HCEC 1CT (cell line): ENCODE measurements at regions not wholly inside any gene's neighbourhood (a gene's known extent, or its start where the extent isn't known, plus 50 kb on each side); places are given as distances from the start of the nearest gene placed in this dataset.

Experiments used
- DNase-seq: peaks from one replicate; pipeline ENCODE4 v3.0.0-alpha.2; 2017

GRCh38 chr1:96334236-96334557, 387.4 kb upstream of the PTBP2 start:
- DNase-seq, result no peak

GRCh38 chr1:96338622-96339021, 383.0 kb upstream of the PTBP2 start:
- DNase-seq, result no peak

- DNase-seq, result no peak
Measured at GRCh38 chr1:96340686-96341085, 380.9 kb upstream of the PTBP2 start.

DNA sequence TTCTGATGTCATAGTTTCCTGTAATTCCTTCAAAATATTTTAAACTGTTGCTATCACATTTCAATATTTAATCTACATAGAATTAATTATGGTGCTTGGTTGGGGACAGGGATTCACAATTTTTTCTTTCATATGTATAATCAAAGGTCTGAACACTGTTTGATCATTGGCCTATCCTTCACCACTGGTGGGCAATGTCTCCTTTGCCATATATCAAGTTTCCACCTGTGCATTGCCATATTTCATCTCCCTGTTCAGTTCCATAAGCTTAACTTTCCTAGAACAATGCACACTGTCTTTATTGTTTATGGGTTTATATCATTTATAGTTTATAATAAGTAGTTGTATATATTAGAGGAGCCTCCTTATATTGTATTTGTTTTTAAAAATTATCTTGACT, 374.9 kb upstream of the PTBP2 start:
- no peak for DNase-seq

- no peak for DNase-seq
Measured at GRCh38 chr1:96349896-96350295, 371.7 kb upstream of the PTBP2 start.

- no peak for DNase-seq
Measured at GRCh38 chr1:96352733-96353132, 368.9 kb upstream of the PTBP2 start.

- no peak for DNase-seq
Measured at GRCh38 chr1:96355521-96355920, 366.1 kb upstream of the PTBP2 start.

DNA sequence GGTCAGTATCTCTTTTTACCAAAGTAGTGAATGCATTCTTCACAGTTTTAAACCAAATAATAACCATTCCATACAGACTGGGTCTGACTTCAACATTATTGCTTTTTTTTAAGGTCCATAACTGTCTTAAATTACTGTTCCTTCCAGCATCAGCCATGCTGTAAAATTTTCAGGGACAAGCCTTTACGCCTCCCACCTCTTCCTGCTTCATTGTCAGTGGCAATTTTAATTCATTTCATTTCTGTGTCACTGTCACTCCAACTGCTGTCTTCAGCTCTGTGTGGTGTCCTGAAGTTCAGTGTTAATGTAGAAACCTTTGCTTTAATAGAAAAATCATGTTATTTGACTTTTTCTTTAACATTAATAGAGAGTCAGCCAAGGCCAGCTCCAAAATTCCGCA, 365.6 kb upstream of the PTBP2 start:
- no peak for DNase-seq

GRCh38 chr1:96357141-96357765, 364.3 kb upstream of the PTBP2 start:
- no peak for DNase-seq

- DNase-seq, result no peak
Measured at GRCh38 chr1:96358057-96358456, 363.5 kb upstream of the PTBP2 start.

GRCh38 chr1:96360036-96360795, 361.4 kb upstream of the PTBP2 start:
- peak; percentile 94 for DNase-seq

DNA sequence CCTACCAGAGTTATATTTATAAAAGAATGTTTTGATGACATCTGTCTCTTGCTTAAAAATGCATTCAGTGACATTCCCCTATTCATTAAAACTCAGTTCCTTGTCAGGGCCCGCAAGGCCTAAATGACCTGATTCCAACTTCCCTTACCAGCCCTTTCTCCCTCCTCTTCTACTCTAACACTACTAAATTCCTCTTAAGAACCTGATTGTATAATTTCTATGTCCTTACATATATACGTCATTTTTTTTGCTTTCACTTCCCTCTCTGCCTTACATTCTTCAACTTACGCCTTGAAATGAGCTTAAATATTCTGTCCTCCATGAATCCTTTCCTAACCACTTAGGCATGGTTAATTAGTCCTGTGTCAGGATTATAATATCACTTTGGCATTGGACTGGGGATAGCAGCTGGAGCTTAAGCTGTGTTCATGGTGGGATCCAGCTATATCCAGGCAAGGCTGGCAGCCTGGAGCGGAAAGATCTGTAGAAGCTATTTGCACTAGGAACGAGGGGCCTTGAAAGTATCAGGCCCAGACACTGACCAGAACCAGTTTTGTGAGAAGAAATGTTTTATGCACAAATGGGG, 360.2 kb upstream of the PTBP2 start:
- DNase-seq, result no peak

DNA sequence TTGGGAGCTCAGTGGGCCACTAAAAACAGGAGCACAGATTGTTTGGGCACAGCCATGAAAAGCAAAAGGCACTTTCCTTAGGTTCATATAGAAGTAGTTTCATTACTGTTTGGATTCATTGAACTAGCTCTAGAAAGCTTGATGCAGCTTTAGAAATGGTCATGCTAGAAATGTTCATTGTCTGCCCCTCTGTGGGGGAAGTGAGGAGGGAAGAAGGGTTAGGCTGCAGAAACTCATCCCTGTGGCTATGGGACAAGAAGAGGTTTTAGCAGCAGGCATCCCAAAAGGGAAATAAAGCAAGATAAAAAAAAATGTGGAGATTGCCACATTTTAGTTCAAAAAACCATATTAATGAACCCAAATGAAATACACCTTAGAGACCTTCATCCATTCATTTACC, 359.6 kb upstream of the PTBP2 start:
- no peak for DNase-seq

GRCh38 chr1:96362623-96363022, 359.0 kb upstream of the PTBP2 start:
- peak; percentile 99 for DNase-seq

- no peak for DNase-seq
Measured at GRCh38 chr1:96363826-96364225, 357.8 kb upstream of the PTBP2 start.

DNA sequence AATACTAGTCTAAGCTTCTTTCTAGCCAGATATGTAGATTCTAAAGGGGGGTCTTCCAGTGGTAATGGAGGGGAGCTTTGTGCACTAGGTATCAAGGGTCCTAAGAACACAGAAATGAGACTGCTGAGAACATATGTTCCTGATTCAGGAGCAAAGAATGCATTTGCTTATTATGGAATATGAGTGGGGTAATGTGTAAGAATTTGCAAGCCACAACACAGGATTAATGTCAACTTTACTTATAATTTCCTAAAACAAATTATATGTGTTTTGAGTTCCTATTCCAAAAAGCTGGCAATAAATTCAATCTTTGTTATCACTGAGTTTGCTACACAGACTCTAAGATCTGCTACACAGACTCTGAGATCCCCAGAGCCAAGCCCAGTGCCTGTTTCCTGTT, 357.0 kb upstream of the PTBP2 start:
- DNase-seq, result peak; percentile 83

DNA sequence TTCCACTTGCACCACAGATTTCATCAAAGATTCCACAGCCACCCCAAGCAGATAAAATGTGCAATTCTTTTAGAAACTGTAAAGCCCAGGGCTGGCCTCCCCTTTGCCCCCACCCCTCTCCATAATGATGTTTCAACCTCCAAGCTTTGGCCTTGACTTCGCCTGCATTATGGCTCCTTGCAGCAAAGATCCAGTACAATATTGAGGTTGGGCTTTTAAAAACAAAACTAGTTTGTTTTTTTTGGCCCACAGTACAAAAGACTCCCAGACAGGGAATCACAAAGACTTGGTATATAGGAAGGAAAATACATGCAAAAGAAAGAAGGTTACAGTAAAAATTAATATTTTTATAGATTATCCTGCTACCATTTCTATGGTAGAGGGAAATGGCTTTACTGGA, 356.5 kb upstream of the PTBP2 start:
- no peak for DNase-seq

GRCh38 chr1:96365596-96366390, 355.8 kb upstream of the PTBP2 start:
- no peak for DNase-seq

DNA sequence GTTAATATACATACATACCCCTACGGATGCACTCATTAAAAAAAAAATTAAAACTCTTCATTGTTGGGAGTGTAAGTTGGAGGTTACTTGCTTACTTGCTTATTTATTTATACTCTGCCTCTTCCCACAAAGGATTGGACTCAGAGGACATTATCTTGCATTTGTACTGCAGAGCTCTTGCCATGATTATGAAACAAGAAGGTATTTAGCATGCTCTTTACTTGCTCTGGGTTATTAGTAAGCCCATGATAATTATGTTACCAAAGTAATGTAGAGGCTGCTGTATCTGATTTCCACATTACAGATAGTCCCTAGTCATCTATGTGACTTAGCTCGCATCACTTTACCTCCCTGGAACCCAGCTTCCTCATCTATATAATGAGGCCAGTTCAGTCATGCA, 355.1 kb upstream of the PTBP2 start:
- no peak for DNase-seq

DNA sequence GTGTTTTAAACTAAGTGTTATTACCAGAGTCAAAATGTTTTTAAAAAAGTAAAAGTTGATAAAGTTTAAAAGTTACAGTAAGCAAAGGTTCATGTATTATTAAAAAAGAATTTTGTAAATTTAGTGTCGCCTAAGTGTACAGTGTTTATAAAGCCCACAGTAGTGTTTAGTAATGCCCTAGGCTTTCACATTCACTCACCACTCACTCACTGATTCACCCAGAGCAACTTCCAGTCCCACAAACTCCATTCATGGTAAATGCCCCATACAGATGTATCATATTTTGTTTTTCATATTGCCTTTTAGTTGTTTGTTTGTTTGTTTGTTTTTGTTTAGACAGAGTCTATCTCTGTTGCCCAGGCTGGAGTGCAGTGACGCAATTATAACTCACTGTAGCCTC, 353.8 kb upstream of the PTBP2 start:
- peak; percentile 50 for DNase-seq

- DNase-seq, result peak; percentile 97
Measured at GRCh38 chr1:96370757-96371156, 350.8 kb upstream of the PTBP2 start.

DNA sequence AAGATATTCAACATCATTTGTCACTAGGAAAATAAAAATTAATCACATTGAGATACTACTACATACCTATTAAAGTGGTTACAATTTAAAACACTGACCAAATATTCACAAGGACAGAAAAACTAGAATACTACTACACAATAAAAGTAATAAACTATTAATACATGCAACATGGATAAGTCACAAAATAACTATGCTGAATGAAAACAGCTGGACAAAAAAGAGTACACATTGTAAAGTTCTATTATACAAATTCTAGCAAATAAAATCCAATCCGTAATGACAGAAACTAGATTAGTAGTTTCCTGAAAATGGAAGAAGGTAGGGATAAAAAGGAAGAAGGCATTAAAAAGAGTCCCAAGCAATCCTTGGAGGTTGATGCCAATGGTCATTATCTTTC, 348.7 kb upstream of the PTBP2 start:
- peak; percentile 57 for DNase-seq

GRCh38 chr1:96374076-96374762, 347.4 kb upstream of the PTBP2 start:
- DNase-seq, result peak; percentile 35
